C4-2B (cell line): ENCODE measurements at regions not wholly inside any gene's neighbourhood (a gene's known extent, or its start where the extent isn't known, plus 50 kb on each side); places are given as distances from the start of the nearest gene placed in this dataset.
"Not testable (repeated sequence)": the region's sequence is repeated elsewhere in the genome, so short reads cannot be mapped to it uniquely, and the experiment has no call there.

Experiments
- CTCF ChIP-seq: fragments of 450-650 bp; conservative IDR thresholded peaks from 2 replicates; pipeline ENCODE4 v1.5.1; 2017; ENCODE audit warnings: mild to moderate bottlenecking
- ZFX ChIP-seq: fragments of 450-650 bp; IDR thresholded peaks from 2 replicates; pipeline ENCODE4 v1.6.1; 2017

GRCh38 chr1:187073634-187074245 lies 245.0 kb downstream of the PLA2G4A start:
- not testable (repeated sequence) for TF ChIP-seq CTCF, ZFX
